SK-N-SH (cell line): ENCODE measurements at regions not wholly inside any gene's neighbourhood (a gene's known extent, or its start where the extent isn't known, plus 50 kb on each side); places are given as distances from the start of the nearest gene placed in this dataset.

Source experiments
- CTCF ChIA-PET: fragments of 300-600, 350-600 bp; formaldehyde crosslinking; extraction: SDS; loops from one replicate; lab custom pipeline; 2021; lab: Yijun Ruan, JAX
- POLR2A ChIA-PET: fragments of 350-600 bp; sonication (Branson Sonifier 250); formaldehyde crosslinking; extraction: SDS; loops from one replicate; lab custom pipeline; 2020; ENCODE audit warnings: antibody characterized with exemption, inconsistent platforms; lab: Yijun Ruan, JAX
- DNase-seq: peaks from one replicate; pipeline ENCODE4 v3.0.0; 2012
- H2AFZ ChIP-seq: fragments of 200-600 bp; sonication (generic); 2 replicates; pipeline ENCODE4 v1.8.1; 2016; ENCODE audit warnings: antibody characterized with exemption, mild to moderate bottlenecking, low read depth
- H3F3A ChIP-seq: fragments of 200-600 bp; sonication (generic); replicated peaks from 2 replicates; pipeline ENCODE3; 2016; ENCODE audit warnings: antibody characterized with exemption, mild to moderate bottlenecking; ENCODE audit not compliant: insufficient read depth
- H3K27ac ChIP-seq, 2 experiments: fragments of 200-500 bp in 1 of 2; fragments of 200-600 bp in 1 of 2; sonication (Bioruptor generic) in 1 of 2; sonication (generic), shearing (Covaris generic) in 1 of 2; 2 replicates each; pipeline versions ENCODE4 v1.5.1 to v1.6.1; 2014 to 2016; ENCODE audit warnings: low read depth in 2 of 2, inconsistent platforms in 1 of 2, low read length in 1 of 2, mild to moderate bottlenecking in 1 of 2, mixed read lengths in 1 of 2
- H3K27me3 ChIP-seq: fragments of 200-600 bp; sonication (generic), shearing (Covaris generic); 2 replicates; pipeline ENCODE4 v1.6.1; 2016; ENCODE audit warnings: mixed run types; ENCODE audit not compliant: insufficient read depth
- H3K36me3 ChIP-seq, 2 experiments: fragments of 200-500 bp in 1 of 2; fragments of 200-600 bp in 1 of 2; sonication (Bioruptor generic) in 1 of 2; sonication (generic) in 1 of 2; replicated peaks in 1 of 2; 2 replicates each; pipeline versions ENCODE3 to v1.5.1; 2014 to 2016; ENCODE audit warnings: low read length in 1 of 2, mild to moderate bottlenecking in 1 of 2; ENCODE audit not compliant: insufficient read depth in 2 of 2, control insufficient read depth in 1 of 2
- H3K4me1 ChIP-seq, 2 experiments: fragments of 200-500 bp in 1 of 2; fragments of 200-600 bp in 1 of 2; sonication (Bioruptor generic) in 1 of 2; sonication (generic), shearing (Covaris generic) in 1 of 2; 2 replicates each; pipeline versions ENCODE4 v1.5.1 to v1.6.1; 2014 to 2016; ENCODE audit warnings: low read depth in 1 of 2, low read length in 1 of 2, mixed run types in 1 of 2; ENCODE audit not compliant: insufficient read depth in 2 of 2, control insufficient read depth in 1 of 2
- H3K4me2 ChIP-seq: fragments of 200-600 bp; sonication (generic), shearing (Covaris generic); 2 replicates; pipeline ENCODE4 v1.6.1; 2017; ENCODE audit warnings: mixed run types
- H3K4me3 ChIP-seq, 2 experiments: fragments of 200-500 bp in 1 of 2; fragments of 200-600 bp in 1 of 2; sonication (Bioruptor generic) in 1 of 2; sonication (generic), shearing (Covaris generic) in 1 of 2; 2 replicates each; pipeline versions ENCODE4 v1.5.1 to v1.8.1; 2014 to 2016; ENCODE audit warnings: low read depth in 2 of 2, inconsistent platforms in 1 of 2, low read length in 1 of 2, mild to moderate bottlenecking in 1 of 2, mixed read lengths in 1 of 2, moderate library complexity in 1 of 2
- H3K79me2 ChIP-seq: fragments of 200-600 bp; sonication (generic); 2 replicates; pipeline ENCODE4 v1.8.1; 2017; ENCODE audit warnings: mild to moderate bottlenecking; ENCODE audit not compliant: insufficient read depth
- H3K9ac ChIP-seq: fragments of 200-600 bp; sonication (generic); 2 replicates; pipeline ENCODE4 v1.6.1; 2017; ENCODE audit warnings: mixed run types
- H3K9me2 ChIP-seq: fragments of 200-600 bp; sonication (generic); 2 replicates; pipeline ENCODE4 v1.6.1; 2017; ENCODE audit warnings: mixed run types
- H3K9me3 ChIP-seq: fragments of 200-600 bp; sonication (generic); 2 replicates; pipeline ENCODE4 v1.6.1; 2017; ENCODE audit warnings: mixed run types, mild to moderate bottlenecking, moderate library complexity
- H4K20me1 ChIP-seq: fragments of 200-600 bp; sonication (generic); 2 replicates; pipeline ENCODE4 v1.6.1; 2017; ENCODE audit warnings: mild to moderate bottlenecking, mixed run types; ENCODE audit not compliant: insufficient read depth
- CHD2 ChIP-seq: fragments of 150-350 bp; IDR thresholded peaks from 2 replicates; pipeline ENCODE4 v1.6.1; 2018; ENCODE audit warnings: low read length; ENCODE audit not compliant: partially characterized antibody
- ELF1 ChIP-seq: IDR thresholded peaks from 2 replicates; pipeline ENCODE4 v1.4.0; 2012
- EP300 ChIP-seq, 2 experiments: IDR thresholded peaks; 2 replicates each; pipeline versions ENCODE4 v1.4.0 to v1.6.1; 2012; ENCODE audit warnings: borderline replicate concordance in 1 of 2, low read depth in 1 of 2, low read length in 1 of 2
- FOXJ3 ChIP-seq: sonication (generic); formaldehyde crosslinking; IDR thresholded peaks from 2 replicates; pipeline ENCODE4 v1.5.1; 2020; ENCODE audit warnings: mild to moderate bottlenecking, missing genetic modification reagents
- FOXM1 ChIP-seq: IDR thresholded peaks from 2 replicates; pipeline ENCODE4 v1.4.0; 2012; ENCODE audit warnings: low read depth, mild to moderate bottlenecking
- GATA2 ChIP-seq: sonication (generic); formaldehyde crosslinking; IDR thresholded peaks from 2 replicates; pipeline ENCODE4 v1.5.0; 2020; ENCODE audit warnings: mild to moderate bottlenecking, missing genetic modification reagents
- IRF3 ChIP-seq: fragments of 150-350 bp; IDR thresholded peaks from 2 replicates; pipeline ENCODE4 v1.6.1; 2016; ENCODE audit warnings: mild to moderate bottlenecking, low read depth, low read length
- JUND ChIP-seq: IDR thresholded peaks from 2 replicates; pipeline ENCODE4 v1.4.0; 2012
- POLR2AphosphoS5 ChIP-seq: IDR thresholded peaks from 2 replicates; pipeline ENCODE4 v1.6.1; 2012; ENCODE audit warnings: low read depth, low read length
- RCOR1 ChIP-seq: fragments of 150-350 bp; IDR thresholded peaks from 2 replicates; pipeline ENCODE4 v1.6.1; 2017; ENCODE audit warnings: antibody characterized with exemption, low read length
- SIN3A ChIP-seq: IDR thresholded peaks from 2 replicates; pipeline ENCODE4 v1.6.1; 2012; ENCODE audit warnings: low read depth, mild to moderate bottlenecking, low read length, moderate library complexity, borderline replicate concordance
- TAF1 ChIP-seq: IDR thresholded peaks from 2 replicates; pipeline ENCODE4 v1.6.1; 2012; ENCODE audit warnings: low read depth, mild to moderate bottlenecking, low read length, moderate library complexity, borderline replicate concordance
- TCF12 ChIP-seq: IDR thresholded peaks from 2 replicates; pipeline ENCODE4 v1.4.0; 2012
- USF2 ChIP-seq: fragments of 150-350 bp; IDR thresholded peaks from 2 replicates; pipeline ENCODE4 v1.6.1; 2017; ENCODE audit warnings: antibody characterized with exemption, low read length, low read depth, borderline replicate concordance
- YY1 ChIP-seq: IDR thresholded peaks from 2 replicates; pipeline ENCODE4 v1.4.0; 2012; ENCODE audit warnings: low read depth, mild to moderate bottlenecking
- TF ChIP-seq, protein P1 (sequence below): IDR thresholded peaks from 2 replicates; pipeline ENCODE4 v1.6.1; 2012; ENCODE audit warnings: mild to moderate bottlenecking, low read depth, low read length, moderate library complexity
- TF ChIP-seq, protein P2 (sequence below): IDR thresholded peaks from 2 replicates; pipeline ENCODE4; 2012
- TF ChIP-seq, protein P3 (sequence below): IDR thresholded peaks from 2 replicates; pipeline ENCODE4 v1.4.0; 2012; ENCODE audit warnings: low read depth
- TF ChIP-seq, protein P4 (sequence below): fragments of 200-600 bp; sonication (generic); IDR thresholded peaks from 2 replicates; pipeline ENCODE4 v1.6.1; 2017; ENCODE audit warnings: antibody characterized with exemption, mild to moderate bottlenecking, moderate library complexity

DNA sequence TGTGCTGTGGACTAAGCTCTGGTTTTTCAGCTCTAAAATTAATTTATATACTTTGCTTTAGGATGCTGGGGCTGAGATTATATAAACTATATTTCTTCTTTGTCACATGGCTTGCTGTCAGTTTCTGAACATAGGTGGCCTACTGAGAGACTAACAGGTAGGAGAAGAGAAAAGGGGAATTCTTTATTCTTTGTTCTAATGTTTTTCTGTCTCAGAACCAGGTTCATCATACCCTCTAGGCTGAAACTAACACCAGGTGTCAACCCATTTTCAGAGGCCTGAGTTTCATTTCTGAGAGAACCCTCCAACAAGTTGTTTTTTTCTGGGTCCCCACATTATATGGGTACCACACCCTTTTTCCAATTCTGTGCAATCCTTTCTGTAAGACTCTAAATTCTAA lies 843.6 kb downstream of the TRIB2 start:
- H3K79me2 ChIP-seq = no peaks in the 10 kb centered on the region
- DNase-seq = no peak
- no peaks in the 10 kb centered on the region for H3K27me3 ChIP-seq
- no peak overlapping the region for H3K9ac ChIP-seq
- H3K4me3 ChIP-seq = no peak overlapping the region
- no peak overlapping the region for H2AFZ ChIP-seq
- H3K9me2 ChIP-seq = no peaks in the 10 kb centered on the region
- H3K9me3 ChIP-seq = no peaks in the 10 kb centered on the region
- H3K27ac ChIP-seq = no peak overlapping the region
- H3K36me3 ChIP-seq = no peaks in the 10 kb centered on the region
- no peaks in the 10 kb centered on the region for H3K4me1 ChIP-seq
- H3K4me2 ChIP-seq = no peak overlapping the region
- H4K20me1 ChIP-seq = no peaks in the 10 kb centered on the region
- no peak for TF ChIP-seq USF2
- TF ChIP-seq, protein P1, sequence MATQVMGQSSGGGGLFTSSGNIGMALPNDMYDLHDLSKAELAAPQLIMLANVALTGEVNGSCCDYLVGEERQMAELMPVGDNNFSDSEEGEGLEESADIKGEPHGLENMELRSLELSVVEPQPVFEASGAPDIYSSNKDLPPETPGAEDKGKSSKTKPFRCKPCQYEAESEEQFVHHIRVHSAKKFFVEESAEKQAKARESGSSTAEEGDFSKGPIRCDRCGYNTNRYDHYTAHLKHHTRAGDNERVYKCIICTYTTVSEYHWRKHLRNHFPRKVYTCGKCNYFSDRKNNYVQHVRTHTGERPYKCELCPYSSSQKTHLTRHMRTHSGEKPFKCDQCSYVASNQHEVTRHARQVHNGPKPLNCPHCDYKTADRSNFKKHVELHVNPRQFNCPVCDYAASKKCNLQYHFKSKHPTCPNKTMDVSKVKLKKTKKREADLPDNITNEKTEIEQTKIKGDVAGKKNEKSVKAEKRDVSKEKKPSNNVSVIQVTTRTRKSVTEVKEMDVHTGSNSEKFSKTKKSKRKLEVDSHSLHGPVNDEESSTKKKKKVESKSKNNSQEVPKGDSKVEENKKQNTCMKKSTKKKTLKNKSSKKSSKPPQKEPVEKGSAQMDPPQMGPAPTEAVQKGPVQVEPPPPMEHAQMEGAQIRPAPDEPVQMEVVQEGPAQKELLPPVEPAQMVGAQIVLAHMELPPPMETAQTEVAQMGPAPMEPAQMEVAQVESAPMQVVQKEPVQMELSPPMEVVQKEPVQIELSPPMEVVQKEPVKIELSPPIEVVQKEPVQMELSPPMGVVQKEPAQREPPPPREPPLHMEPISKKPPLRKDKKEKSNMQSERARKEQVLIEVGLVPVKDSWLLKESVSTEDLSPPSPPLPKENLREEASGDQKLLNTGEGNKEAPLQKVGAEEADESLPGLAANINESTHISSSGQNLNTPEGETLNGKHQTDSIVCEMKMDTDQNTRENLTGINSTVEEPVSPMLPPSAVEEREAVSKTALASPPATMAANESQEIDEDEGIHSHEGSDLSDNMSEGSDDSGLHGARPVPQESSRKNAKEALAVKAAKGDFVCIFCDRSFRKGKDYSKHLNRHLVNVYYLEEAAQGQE = no peak
- TF ChIP-seq JUND = no peak
- no peak for TF ChIP-seq POLR2AphosphoS5
- TF ChIP-seq FOXJ3 = no peak
- TF ChIP-seq, protein P2, sequence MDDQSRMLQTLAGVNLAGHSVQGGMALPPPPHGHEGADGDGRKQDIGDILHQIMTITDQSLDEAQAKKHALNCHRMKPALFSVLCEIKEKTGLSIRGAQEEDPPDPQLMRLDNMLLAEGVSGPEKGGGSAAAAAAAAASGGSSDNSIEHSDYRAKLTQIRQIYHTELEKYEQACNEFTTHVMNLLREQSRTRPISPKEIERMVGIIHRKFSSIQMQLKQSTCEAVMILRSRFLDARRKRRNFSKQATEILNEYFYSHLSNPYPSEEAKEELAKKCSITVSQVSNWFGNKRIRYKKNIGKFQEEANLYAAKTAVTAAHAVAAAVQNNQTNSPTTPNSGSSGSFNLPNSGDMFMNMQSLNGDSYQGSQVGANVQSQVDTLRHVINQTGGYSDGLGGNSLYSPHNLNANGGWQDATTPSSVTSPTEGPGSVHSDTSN = no peak
- TF ChIP-seq YY1 = no peak
- no peak for TF ChIP-seq TCF12
- TF ChIP-seq SIN3A = no peak
- TF ChIP-seq ELF1 = no peak
- TF ChIP-seq TAF1 = no peak
- TF ChIP-seq, protein P3, sequence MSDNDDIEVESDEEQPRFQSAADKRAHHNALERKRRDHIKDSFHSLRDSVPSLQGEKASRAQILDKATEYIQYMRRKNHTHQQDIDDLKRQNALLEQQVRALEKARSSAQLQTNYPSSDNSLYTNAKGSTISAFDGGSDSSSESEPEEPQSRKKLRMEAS = no peak
- no peak for TF ChIP-seq CHD2
- TF ChIP-seq RCOR1 = no peak
- no peak for TF ChIP-seq FOXM1
- no peak for TF ChIP-seq GATA2 (CRISPR knock-in tag)
- TF ChIP-seq, protein P4, sequence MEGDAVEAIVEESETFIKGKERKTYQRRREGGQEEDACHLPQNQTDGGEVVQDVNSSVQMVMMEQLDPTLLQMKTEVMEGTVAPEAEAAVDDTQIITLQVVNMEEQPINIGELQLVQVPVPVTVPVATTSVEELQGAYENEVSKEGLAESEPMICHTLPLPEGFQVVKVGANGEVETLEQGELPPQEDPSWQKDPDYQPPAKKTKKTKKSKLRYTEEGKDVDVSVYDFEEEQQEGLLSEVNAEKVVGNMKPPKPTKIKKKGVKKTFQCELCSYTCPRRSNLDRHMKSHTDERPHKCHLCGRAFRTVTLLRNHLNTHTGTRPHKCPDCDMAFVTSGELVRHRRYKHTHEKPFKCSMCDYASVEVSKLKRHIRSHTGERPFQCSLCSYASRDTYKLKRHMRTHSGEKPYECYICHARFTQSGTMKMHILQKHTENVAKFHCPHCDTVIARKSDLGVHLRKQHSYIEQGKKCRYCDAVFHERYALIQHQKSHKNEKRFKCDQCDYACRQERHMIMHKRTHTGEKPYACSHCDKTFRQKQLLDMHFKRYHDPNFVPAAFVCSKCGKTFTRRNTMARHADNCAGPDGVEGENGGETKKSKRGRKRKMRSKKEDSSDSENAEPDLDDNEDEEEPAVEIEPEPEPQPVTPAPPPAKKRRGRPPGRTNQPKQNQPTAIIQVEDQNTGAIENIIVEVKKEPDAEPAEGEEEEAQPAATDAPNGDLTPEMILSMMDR = no peak
- TF ChIP-seq EP300 (IDR thresholded peaks at IDR 0.05; ENCODE audit: borderline replicate concordance in 1 of 2, low read depth in 1 of 2, low read length in 1 of 2) = no peak
- TF ChIP-seq IRF3 = no peak
- ChIA-PET CTCF (interaction anchor here (1.3 kb wide), 1 partner anchor 9 kb away, joined by 3 read pairs; no protein-coding TSS in a partner anchor), POLR2A (no interaction called here)
- no peaks in the 10 kb centered on the region for H3F3A ChIP-seq
